Stimulated activated CD4-positive, alpha-beta T cell treated with anti-CD3 and anti-CD28 coated beads, Interleukin-1b, Interleukin-23, amount 100 ng/mL, for 1 hour (primary cell): ENCODE measurements at regions not wholly inside any gene's neighbourhood (a gene's known extent, or its start where the extent isn't known, plus 50 kb on each side); places are given as distances from the start of the nearest gene placed in this dataset.

Experiments used
- DNase-seq, 2 donors: peaks; one replicate each; pipeline ENCODE4 v3.0.0-alpha.2; 2020; ENCODE audit warnings: low read depth in 2 of 2

DNA sequence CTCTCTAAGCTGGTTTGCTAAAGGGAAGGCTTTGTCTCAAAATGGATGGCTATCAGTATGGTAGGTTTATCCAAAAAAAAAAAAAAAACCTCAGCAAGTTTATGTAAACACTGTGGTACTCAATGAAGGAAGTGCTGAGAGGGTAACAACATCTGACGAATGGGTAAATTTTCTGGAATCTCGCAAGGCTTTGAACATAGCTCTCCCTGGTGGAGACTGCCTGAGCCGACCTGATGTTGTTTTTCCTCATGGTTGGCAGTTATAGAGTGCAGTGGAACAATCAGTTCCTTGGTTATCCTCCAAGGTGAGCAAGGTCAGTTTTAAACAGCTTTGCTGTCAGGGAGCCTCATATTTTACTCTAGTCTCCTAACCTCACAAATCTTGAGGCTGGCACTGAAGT lies 94.6 kb downstream of the ZPLD1 start:
- no peak for DNase-seq

GRCh38 chr3:102530415-102531181 lies 95.8 kb downstream of the ZPLD1 start:
- no peak for DNase-seq

DNA sequence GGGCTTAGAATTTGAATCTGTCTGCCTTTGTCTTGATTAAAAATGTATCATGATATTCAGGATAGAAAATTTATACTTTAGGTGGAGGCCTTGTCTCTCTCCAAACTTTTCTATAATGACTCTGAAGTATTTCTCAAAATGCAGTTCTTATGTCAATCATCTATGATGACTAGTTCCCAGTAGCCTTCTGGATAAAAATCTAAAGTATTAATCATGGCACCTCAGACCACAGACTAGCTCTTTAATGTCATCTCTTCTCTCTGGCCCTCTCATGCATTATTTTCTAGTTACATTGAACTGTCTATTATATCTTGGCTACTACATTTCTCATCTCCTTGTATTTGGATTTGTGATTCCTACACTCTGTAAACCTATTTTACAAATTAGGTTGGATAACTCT lies 96.9 kb downstream of the ZPLD1 start:
- no peak for DNase-seq

DNA sequence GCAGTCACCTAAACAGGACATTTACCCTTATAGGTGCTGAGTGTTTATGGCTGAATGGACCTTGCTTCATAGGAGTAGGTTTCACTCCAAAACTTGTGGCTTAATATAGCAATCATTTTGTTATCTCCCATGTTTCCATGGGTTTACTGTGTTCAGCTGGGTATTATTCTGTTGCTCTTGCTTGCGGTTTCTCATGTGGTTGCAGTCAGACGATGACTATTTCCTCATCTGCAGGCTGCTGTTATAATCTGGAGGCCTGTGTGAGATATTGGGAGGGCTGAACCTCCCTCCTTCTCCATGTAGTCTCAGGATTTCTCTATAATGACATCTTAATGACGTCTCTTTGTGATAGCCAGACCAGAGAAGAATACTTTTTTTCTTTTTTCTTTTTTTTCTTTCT lies 98.1 kb downstream of the ZPLD1 start:
- no peak for DNase-seq

DNA sequence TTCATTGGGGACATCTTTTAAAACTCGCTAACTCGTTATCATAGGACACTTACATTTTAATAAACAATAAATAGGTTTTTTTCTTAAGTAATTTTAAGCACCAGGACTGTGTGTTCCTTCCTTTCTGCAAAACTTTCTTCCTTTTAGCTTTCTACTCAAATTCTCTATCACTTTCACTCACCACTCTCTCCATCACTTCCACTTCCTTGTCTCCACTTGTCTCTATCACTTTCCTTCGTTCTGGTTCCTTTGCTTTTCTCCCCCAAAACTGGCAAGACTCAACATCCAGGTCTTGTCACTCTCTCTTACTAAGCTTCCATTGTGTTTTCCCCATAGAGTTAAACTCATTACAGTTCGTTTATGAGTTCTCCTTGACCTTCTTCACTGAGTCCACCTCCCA lies 99.0 kb downstream of the ZPLD1 start:
- no peak for DNase-seq

- DNase-seq: no peak
Measured at GRCh38 chr3:102536456-102536855, 101.6 kb downstream of the ZPLD1 start.

DNA sequence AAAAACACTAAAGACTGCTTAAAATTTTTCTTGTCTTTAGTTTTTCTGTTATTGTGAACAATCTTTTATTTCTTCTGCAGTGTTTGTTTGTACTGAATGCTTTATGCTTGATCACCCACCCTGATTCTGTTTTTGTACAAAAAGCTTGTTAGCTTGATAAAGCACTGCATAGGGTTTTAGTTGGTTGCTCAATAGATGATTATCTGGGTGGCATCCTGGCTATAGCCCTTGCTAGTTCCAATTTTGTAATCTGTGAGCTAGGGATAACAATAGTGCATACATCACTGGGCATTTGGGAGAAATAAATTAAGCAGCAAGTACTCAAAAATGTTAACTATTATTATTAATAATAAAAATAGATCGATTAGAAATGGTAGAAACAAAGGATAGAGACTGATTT lies 102.3 kb downstream of the ZPLD1 start:
- DNase-seq: no peak

DNA sequence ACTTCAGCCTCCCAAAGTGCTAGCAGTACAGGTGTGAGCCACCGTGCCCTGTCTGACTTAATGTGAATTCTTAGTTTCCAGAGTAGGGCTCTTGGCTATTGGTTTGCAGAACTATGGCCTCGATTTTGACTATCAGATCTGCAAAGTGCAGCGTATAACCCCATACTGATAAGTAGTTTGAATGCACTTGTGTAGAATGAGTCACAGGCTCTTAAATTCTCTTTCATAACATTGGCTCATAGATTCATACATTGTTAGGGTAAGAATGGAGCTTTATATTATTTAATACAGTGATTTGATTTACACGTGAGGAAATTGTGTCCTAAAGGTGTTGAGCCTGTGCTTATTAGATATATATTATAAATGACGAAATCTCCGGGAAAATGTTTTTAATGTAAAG lies 109.9 kb downstream of the ZPLD1 start:
- no peak for DNase-seq

GRCh38 chr3:102545276-102545675 lies 110.5 kb downstream of the ZPLD1 start:
- no peak for DNase-seq

GRCh38 chr3:102553876-102554275 lies 119.1 kb downstream of the ZPLD1 start:
- DNase-seq: no peak

- no peak for DNase-seq
Measured at GRCh38 chr3:102570511-102570910, 135.7 kb downstream of the ZPLD1 start.

- DNase-seq: no peak
Measured at GRCh38 chr3:102571006-102571405, 136.2 kb downstream of the ZPLD1 start.

DNA sequence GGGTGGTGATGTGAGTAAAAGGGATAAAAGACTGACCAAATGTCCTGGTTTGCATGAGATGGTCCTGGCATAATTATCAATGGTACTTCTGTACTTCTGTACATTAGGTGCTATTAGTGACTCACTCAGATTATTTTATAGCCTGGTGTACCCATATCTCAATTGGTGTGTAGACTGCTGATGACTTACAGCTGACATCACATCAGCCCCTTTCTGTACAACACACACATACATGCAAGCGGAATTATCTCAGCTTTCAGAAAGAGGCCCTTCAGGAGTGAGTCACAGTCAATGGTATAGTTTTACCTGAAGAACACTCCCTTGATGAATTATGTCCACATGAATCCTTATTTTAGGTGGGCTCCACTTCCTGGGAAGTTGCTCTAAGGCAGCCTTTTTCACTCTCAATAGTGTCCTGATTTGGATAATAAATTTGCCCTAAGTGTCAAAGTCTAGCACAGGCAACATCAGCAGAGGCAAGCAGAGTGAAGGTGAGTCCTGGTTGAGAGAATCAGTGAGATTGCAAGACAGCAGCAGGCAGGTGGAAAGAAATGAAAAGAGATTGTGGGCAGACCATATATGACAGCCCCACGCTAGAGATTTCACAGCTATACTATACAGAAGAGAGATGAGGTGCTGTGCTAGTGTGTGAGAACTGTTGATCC lies 137.0 kb downstream of the ZPLD1 start:
- DNase-seq: no peak

DNA sequence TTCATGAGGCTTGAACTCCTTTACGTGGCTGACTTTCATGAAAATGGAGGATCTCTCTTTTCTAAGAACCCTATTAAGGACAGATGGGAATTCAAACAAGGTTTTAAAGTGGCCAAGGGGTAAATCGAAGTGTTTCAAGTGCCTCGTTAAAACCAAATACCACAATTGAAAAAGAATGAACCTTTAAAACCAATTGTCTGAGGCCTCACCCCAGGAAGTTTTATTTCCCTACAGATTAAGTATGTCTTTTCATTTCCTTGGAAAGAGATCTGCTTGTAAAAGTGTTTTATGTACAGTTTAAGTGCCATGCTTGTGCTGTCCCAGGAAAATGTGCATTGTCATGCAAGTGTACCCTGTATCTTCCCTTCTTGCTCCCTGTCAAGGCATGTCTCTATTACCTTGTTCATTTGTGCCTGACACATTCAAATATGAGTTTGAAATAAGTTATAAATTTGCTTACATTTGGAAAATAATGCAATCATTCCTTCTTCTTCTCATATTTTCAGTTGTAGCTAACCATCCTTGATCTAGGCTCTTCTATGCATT lies 138.7 kb downstream of the ZPLD1 start:
- DNase-seq: no peak

GRCh38 chr3:102574355-102574754 lies 139.5 kb downstream of the ZPLD1 start:
- DNase-seq: no peak

DNA sequence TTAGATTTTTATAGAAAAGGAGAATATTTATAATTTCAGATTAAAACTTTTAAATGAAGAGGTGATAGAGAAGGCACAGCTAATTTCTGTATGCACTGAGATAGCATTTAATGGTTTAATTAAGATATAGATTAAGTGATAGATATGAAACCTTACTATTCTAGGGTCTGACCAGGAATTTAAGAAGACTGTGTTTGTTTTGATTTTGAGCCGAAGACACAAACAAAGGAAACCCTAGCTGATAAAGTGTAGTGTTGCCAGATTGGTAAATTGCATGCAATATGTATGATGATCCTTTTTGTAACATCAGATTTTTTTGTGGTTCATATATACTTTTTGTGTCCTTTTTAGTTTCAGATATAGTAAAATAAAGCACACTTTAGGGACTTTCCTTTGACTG lies 141.8 kb downstream of the ZPLD1 start:
- DNase-seq: no peak

- DNase-seq: no peak
Measured at GRCh38 chr3:102577082-102577789, 142.4 kb downstream of the ZPLD1 start.

DNA sequence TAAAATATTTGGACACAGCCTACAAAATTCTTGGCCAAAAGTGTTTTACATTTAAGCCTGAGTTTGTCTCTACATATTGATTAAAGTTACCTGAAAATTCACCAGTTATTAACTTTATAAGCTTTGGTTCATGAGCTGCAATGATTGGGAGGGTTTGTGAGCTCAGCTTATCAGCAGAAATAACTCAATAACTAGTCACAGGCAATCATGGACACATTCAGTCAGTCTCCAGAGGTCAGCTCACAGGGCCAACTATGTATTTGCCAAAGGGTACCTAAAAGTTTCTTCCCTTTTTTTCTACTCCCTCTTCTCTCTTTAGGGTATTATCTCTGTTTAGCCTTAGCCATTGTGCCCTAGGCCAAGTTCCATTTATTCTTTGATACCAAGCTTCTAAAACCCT lies 145.9 kb downstream of the ZPLD1 start:
- no peak for DNase-seq

- DNase-seq: no peak
Measured at GRCh38 chr3:102586485-102586884, 151.7 kb downstream of the ZPLD1 start.

- DNase-seq: no peak
Measured at GRCh38 chr3:102593812-102594602, 159.2 kb downstream of the ZPLD1 start.

DNA sequence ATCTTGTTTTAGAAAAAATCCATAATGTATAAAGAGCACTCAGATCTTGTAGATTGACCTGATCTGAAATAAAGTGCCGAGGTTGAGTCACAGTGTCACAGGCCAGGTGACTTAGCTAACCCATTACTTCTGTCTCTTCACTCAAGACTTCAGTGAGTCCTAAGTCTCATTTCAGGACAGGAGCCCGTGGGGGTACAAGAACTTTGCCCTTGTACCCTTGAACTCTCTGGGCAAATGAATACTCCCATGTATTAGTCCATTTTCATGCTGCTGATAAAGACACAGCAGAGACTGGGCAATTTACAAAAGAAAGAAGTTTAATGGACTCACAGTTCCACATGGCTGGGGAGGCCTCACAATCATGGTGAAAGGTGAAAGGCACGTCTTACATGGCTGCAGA lies 160.2 kb downstream of the ZPLD1 start:
- DNase-seq: no peak
